Neural progenitor cell (in vitro differentiated cells): ENCODE measurements at regions not wholly inside any gene's neighbourhood (a gene's known extent, or its start where the extent isn't known, plus 50 kb on each side); places are given as distances from the start of the nearest gene placed in this dataset.
A peak's percentile ranks its signal among the peaks of the same experiment; 100 is the strongest.

Experiments used
- DNase-seq: peaks from one replicate; pipeline ENCODE4 v3.0.0-alpha.2; 2016; ENCODE audit warnings: low spot score
- H2AFZ ChIP-seq: fragments of 200-600 bp; sonication (generic); replicated peaks from 2 replicates; pipeline ENCODE4 v1.6.1; 2016; ENCODE audit warnings: antibody characterized with exemption
- H3F3A ChIP-seq: fragments of 200-600 bp; sonication (generic); 2 replicates; pipeline ENCODE4 v1.6.1; 2016; ENCODE audit warnings: antibody characterized with exemption, low read depth
- H3K27ac ChIP-seq: fragments of 200-600 bp; sonication (generic); 2 replicates; pipeline ENCODE4 v1.5.1; 2016; ENCODE audit warnings: mild to moderate bottlenecking
- H3K27me3 ChIP-seq: fragments of 200-600 bp; sonication (generic); 2 replicates; pipeline ENCODE4 v1.6.1; 2016; ENCODE audit warnings: mild to moderate bottlenecking, moderate library complexity
- H3K36me3 ChIP-seq: fragments of 200-600 bp; sonication (generic); 2 replicates; pipeline ENCODE4 v1.5.1; 2016
- H3K4me1 ChIP-seq: fragments of 200-600 bp; sonication (generic); 2 replicates; pipeline ENCODE4 v1.6.1; 2016; ENCODE audit warnings: mixed run types
- H3K4me2 ChIP-seq: fragments of 200-600 bp; sonication (generic); 2 replicates; pipeline ENCODE4 v1.6.1; 2016
- H3K4me3 ChIP-seq: fragments of 200-600 bp; sonication (generic); 2 replicates; pipeline ENCODE4 v1.5.1; 2016
- H3K79me2 ChIP-seq: fragments of 200-600 bp; sonication (generic); 2 replicates; pipeline ENCODE4 v1.6.1; 2016; ENCODE audit warnings: low read depth
- H3K9ac ChIP-seq: fragments of 200-600 bp; sonication (generic); 2 replicates; pipeline ENCODE4 v1.6.1; 2016
- H3K9me3 ChIP-seq: fragments of 200-600 bp; sonication (generic); 2 replicates; pipeline ENCODE4 v1.5.1; 2016; ENCODE audit warnings: low read depth
- H4K20me1 ChIP-seq: fragments of 200-600 bp; sonication (generic); 2 replicates; pipeline ENCODE4 v1.6.1; 2016; ENCODE audit warnings: low read depth
- H3K27ac Mint-ChIP-seq: 3 replicates; pipeline ENCODE4 v1.8.0; 2021; ENCODE audit warnings: mixed read lengths
- H3K27me3 Mint-ChIP-seq: 2 replicates; pipeline ENCODE4 v1.8.0; 2022; ENCODE audit warnings: low read depth, mild to moderate bottlenecking, inconsistent platforms, moderate library complexity, mixed read lengths; ENCODE audit not compliant: insufficient read depth
- H3K36me3 Mint-ChIP-seq: 3 replicates; pipeline ENCODE4 v1.8.0; 2021; ENCODE audit warnings: mixed read lengths
- H3K4me1 Mint-ChIP-seq: 3 replicates; pipeline ENCODE4 v1.8.0; 2021; ENCODE audit warnings: mixed read lengths
- H3K4me3 Mint-ChIP-seq: 3 replicates; pipeline ENCODE4 v1.8.0; 2021; ENCODE audit warnings: mild to moderate bottlenecking, moderate library complexity, mixed read lengths
- H3K9me3 Mint-ChIP-seq: 3 replicates; pipeline ENCODE4 v1.8.0; 2020; ENCODE audit warnings: mixed read lengths
- CTCF ChIP-seq: fragments of 200-600 bp; sonication (generic); IDR thresholded peaks from 2 replicates; pipeline ENCODE4 v1.5.1; 2017; ENCODE audit warnings: antibody characterized with exemption, mild to moderate bottlenecking
- EZH2 ChIP-seq: fragments of 200-600 bp; sonication (generic); IDR thresholded peaks from 2 replicates; pipeline ENCODE4 v1.6.1; 2017; ENCODE audit warnings: antibody characterized with exemption, mild to moderate bottlenecking, moderate library complexity
- EZH2phosphoT487 ChIP-seq: fragments of 200-600 bp; sonication (generic); IDR thresholded peaks from 2 replicates; pipeline ENCODE4 v1.6.1; 2017; ENCODE audit warnings: antibody characterized with exemption

GRCh38 chr5:97400537-97400936, 217.5 kb upstream of the RIOK2 start:
- Histone ChIP-seq H3K4me2 (peak overlapping the region; percentile 45), H3K4me1 (peaks cover 14% of the 10 kb centered on the region), H3K27ac (no peak overlapping the region), H3K9me3 (no peaks in the 10 kb centered on the region), H3F3A (no peaks in the 10 kb centered on the region), H3K79me2 (no peaks in the 10 kb centered on the region), H3K4me3 (no peak overlapping the region), H3K36me3 (no peaks in the 10 kb centered on the region), H2AFZ (no peak overlapping the region), H4K20me1 (no peaks in the 10 kb centered on the region), H3K27me3 (no peaks in the 10 kb centered on the region), H3K9ac (no peak overlapping the region)
- H3K27ac Mint-ChIP-seq: no peak overlapping the region
- H3K4me1 Mint-ChIP-seq: peaks cover 11% of the 10 kb centered on the region
- peaks cover 2% of the 10 kb centered on the region for H3K27me3 Mint-ChIP-seq
- H3K9me3 Mint-ChIP-seq: no peaks in the 10 kb centered on the region
- DNase-seq: peak; percentile 50
- H3K36me3 Mint-ChIP-seq: no peaks in the 10 kb centered on the region
- no peak for TF ChIP-seq EZH2
- no peak for TF ChIP-seq EZH2phosphoT487
- no peak for TF ChIP-seq CTCF
- no peak overlapping the region for H3K4me3 Mint-ChIP-seq

DNA sequence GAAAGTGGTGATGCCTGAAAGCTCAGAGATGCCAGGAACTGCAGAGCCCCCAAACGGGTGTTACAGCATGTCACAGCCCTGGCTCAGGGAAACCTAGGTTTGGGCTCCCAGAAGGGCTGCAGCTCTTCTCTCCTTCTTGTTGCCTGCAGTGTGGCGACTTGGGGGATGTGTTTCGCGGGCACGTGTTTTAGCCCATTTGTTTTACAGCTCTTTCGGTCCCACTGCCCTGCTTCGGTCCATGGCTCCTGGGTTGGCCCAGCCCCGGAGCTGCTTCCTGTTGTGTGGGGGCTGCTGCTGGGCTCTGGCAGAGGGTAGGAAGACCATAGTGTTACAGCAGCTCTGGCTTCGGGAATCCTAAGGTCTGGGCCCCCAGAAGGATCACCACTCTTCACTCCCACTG, 222.9 kb upstream of the RIOK2 start:
- Mint-ChIP-seq H3K9me3 (peaks cover 2% of the 10 kb centered on the region), H3K4me1 (peaks cover 3% of the 10 kb centered on the region), H3K27me3 (peaks cover 5% of the 10 kb centered on the region), H3K4me3 (no peak overlapping the region), H3K36me3 (no peaks in the 10 kb centered on the region), H3K27ac (no peak overlapping the region)
- H3K9me3 ChIP-seq: no peaks in the 10 kb centered on the region
- peaks cover 3% of the 10 kb centered on the region for H3K4me1 ChIP-seq
- H3K4me3 ChIP-seq: no peak overlapping the region
- no peaks in the 10 kb centered on the region for H4K20me1 ChIP-seq
- H3K27me3 ChIP-seq: no peaks in the 10 kb centered on the region
- H3K27ac ChIP-seq: no peak overlapping the region
- no peaks in the 10 kb centered on the region for H3K79me2 ChIP-seq
- H3K36me3 ChIP-seq: no peaks in the 10 kb centered on the region
- H3F3A ChIP-seq: no peaks in the 10 kb centered on the region
- DNase-seq: no peak
- no peak overlapping the region for H3K4me2 ChIP-seq
- no peak overlapping the region for H2AFZ ChIP-seq
- no peak for TF ChIP-seq EZH2phosphoT487
- TF ChIP-seq EZH2: no peak
- TF ChIP-seq CTCF: no peak
- no peak overlapping the region for H3K9ac ChIP-seq

DNA sequence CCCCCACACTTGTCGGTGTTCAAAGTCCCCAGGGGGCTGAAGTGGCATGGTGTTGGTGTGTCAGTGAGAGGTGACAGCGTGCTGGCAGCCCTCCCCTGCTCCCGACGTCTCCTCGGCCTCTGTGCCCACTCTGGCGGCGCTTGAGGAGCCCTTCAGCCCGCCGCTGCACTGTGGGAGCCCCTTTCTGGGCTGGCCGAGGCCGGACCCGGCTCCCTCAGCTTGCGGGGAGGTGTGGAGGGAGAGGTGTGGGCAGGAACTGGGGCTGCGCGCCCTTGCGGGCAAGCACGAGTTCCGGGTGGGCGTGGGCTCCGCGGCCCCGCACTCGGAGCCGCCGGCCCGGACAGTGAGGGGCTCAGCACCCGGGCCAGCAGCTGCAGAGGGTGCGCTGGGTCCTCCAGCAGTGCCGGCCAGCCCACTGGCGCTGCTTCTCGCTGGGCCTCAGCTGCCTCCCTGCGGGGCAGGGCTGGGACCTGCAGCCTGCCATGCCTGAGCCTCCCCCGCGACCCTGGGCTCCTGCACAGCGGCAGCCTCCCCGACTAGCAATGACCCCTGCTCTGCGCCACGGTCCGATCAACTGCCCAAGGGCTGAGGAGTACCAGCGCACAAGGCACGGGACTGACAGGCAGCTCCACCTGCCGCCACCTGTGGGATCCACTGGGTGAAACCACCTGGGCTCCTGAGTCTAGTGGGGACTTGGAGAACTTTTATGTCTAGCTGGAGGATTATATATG, 224.1 kb upstream of the RIOK2 start:
- Histone ChIP-seq H3K4me1 (no peaks in the 10 kb centered on the region), H3K79me2 (no peaks in the 10 kb centered on the region), H3K4me3 (no peak overlapping the region), H3K4me2 (no peak overlapping the region), H3K9ac (no peak overlapping the region), H2AFZ (no peak overlapping the region), H4K20me1 (no peaks in the 10 kb centered on the region), H3K36me3 (no peaks in the 10 kb centered on the region), H3K9me3 (no peaks in the 10 kb centered on the region), H3K27ac (no peak overlapping the region), H3K27me3 (no peaks in the 10 kb centered on the region), H3F3A (no peaks in the 10 kb centered on the region)
- TF ChIP-seq EZH2phosphoT487: no peak
- no peak for TF ChIP-seq CTCF
- no peak for TF ChIP-seq EZH2
- no peak for DNase-seq
- Mint-ChIP-seq H3K4me3 (no peak overlapping the region), H3K36me3 (no peaks in the 10 kb centered on the region), H3K27me3 (peaks cover 5% of the 10 kb centered on the region), H3K27ac (no peak overlapping the region), H3K4me1 (peaks cover 3% of the 10 kb centered on the region), H3K9me3 (peaks cover 2% of the 10 kb centered on the region)
